Activated CD4-positive, alpha-beta memory T cell treated with anti-CD3 and anti-CD28 coated beads, Interleukin-2, amount 10 ng/mL, durations not matched to agents 7 days and 5 days (primary cell): ENCODE measurements at regions not wholly inside any gene's neighbourhood (a gene's known extent, or its start where the extent isn't known, plus 50 kb on each side); places are given as distances from the start of the nearest gene placed in this dataset.

ENCODE experiments used
- CTCF ChIA-PET: fragments of 350-600 bp; sonication (Branson Sonifier 250); formaldehyde crosslinking; loops from one replicate; lab custom pipeline; 2021; ENCODE audit warnings: antibody characterized with exemption, inconsistent platforms; lab: Charles Lee
- POLR2A ChIA-PET: fragments of 350-600 bp; sonication (Branson Sonifier 250); formaldehyde crosslinking; loops from one replicate; lab custom pipeline; 2021; ENCODE audit warnings: antibody characterized with exemption; lab: Charles Lee
- DNase-seq: peaks from one replicate; pipeline ENCODE4 v3.0.0-alpha.2; 2020
- H3K27ac Mint-ChIP-seq: one replicate; pipeline ENCODE4 v1.8.0; 2021; ENCODE audit warnings: mild to moderate bottlenecking, mixed read lengths
- H3K27me3 Mint-ChIP-seq: one replicate; pipeline ENCODE4 v1.8.0; 2021; ENCODE audit warnings: mixed read lengths
- H3K36me3 Mint-ChIP-seq: one replicate; pipeline ENCODE4 v1.8.0; 2021; ENCODE audit warnings: low read depth, mixed read lengths
- H3K4me1 Mint-ChIP-seq: one replicate; pipeline ENCODE4 v1.8.0; 2021; ENCODE audit warnings: mixed read lengths
- H3K4me3 Mint-ChIP-seq: one replicate; pipeline ENCODE4 v1.8.0; 2021; ENCODE audit warnings: mild to moderate bottlenecking, mixed read lengths
- H3K9me3 Mint-ChIP-seq: one replicate; pipeline ENCODE4 v1.8.0; 2021; ENCODE audit warnings: mixed read lengths

GRCh38 chr11:95702526-95702925, 87.1 kb downstream of the FAM76B start:
- Mint-ChIP-seq H3K36me3 (no peaks in the 10 kb centered on the region), H3K27me3 (no peaks in the 10 kb centered on the region), H3K9me3 (no peaks in the 10 kb centered on the region), H3K4me1 (peaks cover 39% of the 10 kb centered on the region), H3K4me3 (no peak overlapping the region), H3K27ac (no peak overlapping the region)
- ChIA-PET POLR2A (interaction anchor here (0.8 to 3.0 kb wide), 3 partner anchors 471 to 549 kb away, joined by 3 to 10 read pairs (median 7); partner anchors contain the start of gene SESN3), CTCF (interaction anchor here (0.7 to 12.4 kb wide), 5 partner anchors 16 to 632 kb away, joined by 3 to 293 read pairs (median 3); partner anchors contain the start of gene SESN3)
- no peak for DNase-seq

GRCh38 chr11:95700471-95700817, 89.1 kb downstream of the FAM76B start:
- ChIA-PET CTCF (interaction anchor here (1.9 kb wide), 1 partner anchor 546 kb away, joined by 8 read pairs; no protein-coding TSS in a partner anchor), POLR2A (interaction anchor here (0.9 to 2.9 kb wide), 9 partner anchors 12 to 690 kb away, joined by 3 to 22 read pairs (median 4); partner anchors contain the start of genes CCDC82, CEP57, FAM76B and JRKL)
- H3K9me3 Mint-ChIP-seq: peaks cover 2% of the 10 kb centered on the region
- no peak for DNase-seq
- peak overlapping the region; percentile 76 for H3K27ac Mint-ChIP-seq
- peaks cover 43% of the 10 kb centered on the region for H3K4me1 Mint-ChIP-seq
- H3K27me3 Mint-ChIP-seq: no peaks in the 10 kb centered on the region
- H3K36me3 Mint-ChIP-seq: peaks cover 11% of the 10 kb centered on the region
- H3K4me3 Mint-ChIP-seq: peak overlapping the region; percentile 53

- CTCF ChIA-PET: interaction anchor here (1.4 to 1.9 kb wide), 4 partner anchors 11 to 547 kb away, joined by 3 to 12 read pairs (median 7); no protein-coding TSS in a partner anchor
- Mint-ChIP-seq H3K27ac (peak overlapping the region; percentile 76), H3K36me3 (peaks cover 11% of the 10 kb centered on the region), H3K9me3 (peaks cover 2% of the 10 kb centered on the region), H3K27me3 (no peaks in the 10 kb centered on the region), H3K4me3 (peak overlapping the region; percentile 53), H3K4me1 (peaks cover 43% of the 10 kb centered on the region)
- POLR2A ChIA-PET: interaction anchor here (0.8 to 2.9 kb wide), 11 partner anchors 10 to 690 kb away, joined by 3 to 22 read pairs (median 4); partner anchors contain the start of genes CCDC82, CEP57, FAM76B and JRKL
- DNase-seq: no peak
Observed at GRCh38 chr11:95699631-95700470, 89.7 kb downstream of the FAM76B start.

GRCh38 chr11:95698676-95699557, 90.7 kb downstream of the FAM76B start:
- H3K4me1 Mint-ChIP-seq: peaks cover 43% of the 10 kb centered on the region
- POLR2A ChIA-PET: interaction anchor here (1.0 to 2.9 kb wide), 7 partner anchors 9 to 632 kb away, joined by 3 to 22 read pairs (median 9); partner anchors contain the start of genes CEP57, FAM76B, SESN3 and SRSF8
- no peak overlapping the region for H3K4me3 Mint-ChIP-seq
- CTCF ChIA-PET: interaction anchor here (1.4 to 1.9 kb wide), 5 partner anchors 10 to 547 kb away, joined by 3 to 12 read pairs (median 6); no protein-coding TSS in a partner anchor
- H3K9me3 Mint-ChIP-seq: peaks cover 5% of the 10 kb centered on the region
- H3K27me3 Mint-ChIP-seq: no peaks in the 10 kb centered on the region
- no peak for DNase-seq
- peaks cover 11% of the 10 kb centered on the region for H3K36me3 Mint-ChIP-seq
- H3K27ac Mint-ChIP-seq: peak overlapping the region; percentile 76

GRCh38 chr11:95697614-95698408, 91.8 kb downstream of the FAM76B start:
- CTCF ChIA-PET: interaction anchor here (1.8 kb wide), 1 partner anchor 465 kb away, joined by 4 read pairs; no protein-coding TSS in a partner anchor
- no peaks in the 10 kb centered on the region for H3K27me3 Mint-ChIP-seq
- no peak overlapping the region for H3K27ac Mint-ChIP-seq
- peaks cover 43% of the 10 kb centered on the region for H3K4me1 Mint-ChIP-seq
- no peak for DNase-seq
- no peak overlapping the region for H3K4me3 Mint-ChIP-seq
- peaks cover 11% of the 10 kb centered on the region for H3K36me3 Mint-ChIP-seq
- POLR2A ChIA-PET: interaction anchor here (1.3 to 2.9 kb wide), 2 partner anchors 467 to 545 kb away, joined by 5 to 22 read pairs; partner anchors contain the start of gene SESN3
- peaks cover 5% of the 10 kb centered on the region for H3K9me3 Mint-ChIP-seq

- peaks cover 11% of the 10 kb centered on the region for H3K36me3 Mint-ChIP-seq
- no peak for DNase-seq
- ChIA-PET POLR2A (interaction anchor here (1.0 to 3.4 kb wide), 2 partner anchors 93 to 605 kb away, joined by 3 to 12 read pairs; partner anchors contain the start of gene ENDOD1), CTCF (interaction anchor here (0.9 to 3.0 kb wide), 3 partner anchors 10 to 543 kb away, joined by 3 to 11 read pairs (median 10); no protein-coding TSS in a partner anchor)
- no peak overlapping the region for H3K4me3 Mint-ChIP-seq
- no peaks in the 10 kb centered on the region for H3K27me3 Mint-ChIP-seq
- peaks cover 5% of the 10 kb centered on the region for H3K9me3 Mint-ChIP-seq
- no peak overlapping the region for H3K27ac Mint-ChIP-seq
- peaks cover 30% of the 10 kb centered on the region for H3K4me1 Mint-ChIP-seq
Observed at GRCh38 chr11:95695181-95695580, 94.4 kb downstream of the FAM76B start.

- Mint-ChIP-seq H3K27me3 (no peaks in the 10 kb centered on the region), H3K9me3 (peaks cover 5% of the 10 kb centered on the region), H3K27ac (no peak overlapping the region), H3K36me3 (peaks cover 11% of the 10 kb centered on the region), H3K4me3 (no peak overlapping the region), H3K4me1 (peaks cover 11% of the 10 kb centered on the region)
- POLR2A ChIA-PET: interaction anchor here (1.6 to 3.4 kb wide), 2 partner anchors 12 to 604 kb away, joined by 5 to 12 read pairs; partner anchors contain the start of gene ENDOD1
- CTCF ChIA-PET: interaction anchor here (0.7 to 3.9 kb wide), 3 partner anchors 12 to 542 kb away, joined by 3 to 27 read pairs (median 10); no protein-coding TSS in a partner anchor
- DNase-seq: no peak
Observed at GRCh38 chr11:95693298-95693697, 96.3 kb downstream of the FAM76B start.

- Mint-ChIP-seq H3K4me3 (no peak overlapping the region), H3K36me3 (peaks cover 11% of the 10 kb centered on the region), H3K27me3 (no peaks in the 10 kb centered on the region), H3K9me3 (peaks cover 5% of the 10 kb centered on the region), H3K27ac (no peak overlapping the region), H3K4me1 (peaks cover 5% of the 10 kb centered on the region)
- DNase-seq: no peak
- ChIA-PET POLR2A (interaction anchor here (3.4 kb wide), 1 partner anchor 603 kb away, joined by 12 read pairs; the partner anchor contains the start of gene ENDOD1), CTCF (interaction anchor here (3.0 to 3.9 kb wide), 2 partner anchors 13 to 541 kb away, joined by 10 to 27 read pairs; no protein-coding TSS in a partner anchor)
Observed at GRCh38 chr11:95692526-95693260, 96.9 kb downstream of the FAM76B start.

- no peaks in the 10 kb centered on the region for H3K27me3 Mint-ChIP-seq
Observed at GRCh38 chr11:95690100-95690499, 99.5 kb downstream of the FAM76B start.

GRCh38 chr11:95688501-95689222, 100.9 kb downstream of the FAM76B start:
- no peaks in the 10 kb centered on the region for H3K9me3 Mint-ChIP-seq
- peak overlapping the region; percentile 31 for H3K4me3 Mint-ChIP-seq
- no peaks in the 10 kb centered on the region for H3K36me3 Mint-ChIP-seq
- POLR2A ChIA-PET: interaction anchor here (0.7 to 1.7 kb wide), 5 partner anchors 11 to 457 kb away, joined by 3 to 10 read pairs (median 4); partner anchors contain the start of genes FAM76B and SESN3
- peaks cover 12% of the 10 kb centered on the region for H3K4me1 Mint-ChIP-seq
- H3K27me3 Mint-ChIP-seq: no peaks in the 10 kb centered on the region
- CTCF ChIA-PET: interaction anchor here (0.7 to 2.2 kb wide), 2 partner anchors 11 to 17 kb away, joined by 3 to 6 read pairs; no protein-coding TSS in a partner anchor
- no peak for DNase-seq
- H3K27ac Mint-ChIP-seq: no peak overlapping the region

More at GRCh38 chr11:95690100-95690499, 99.5 kb downstream of the FAM76B start:
- no peak overlapping the region for H3K4me3 Mint-ChIP-seq
- POLR2A ChIA-PET: interaction anchor here (1.4 to 1.7 kb wide), 3 partner anchors 9 to 458 kb away, joined by 3 to 10 read pairs (median 9); partner anchors contain the start of gene SESN3
- H3K9me3 Mint-ChIP-seq: peaks cover 3% of the 10 kb centered on the region
- CTCF ChIA-PET: interaction anchor here (2.2 kb wide), 1 partner anchor 9 kb away, joined by 6 read pairs; no protein-coding TSS in a partner anchor
- H3K36me3 Mint-ChIP-seq: no peaks in the 10 kb centered on the region
- H3K4me1 Mint-ChIP-seq: peaks cover 2% of the 10 kb centered on the region
- no peak overlapping the region for H3K27ac Mint-ChIP-seq
- DNase-seq: no peak
